Globus pallidus (tissue), 1 donor: ENCODE measurements at regions not wholly inside any gene's neighbourhood (a gene's known extent, or its start where the extent isn't known, plus 50 kb on each side); places are given as distances from the start of the nearest gene placed in this dataset.

ENCODE experiments used
- DNase-seq: peaks from one replicate; pipeline ENCODE4 v3.0.0-alpha.2; 2015; ENCODE audit warnings: low spot score

DNA sequence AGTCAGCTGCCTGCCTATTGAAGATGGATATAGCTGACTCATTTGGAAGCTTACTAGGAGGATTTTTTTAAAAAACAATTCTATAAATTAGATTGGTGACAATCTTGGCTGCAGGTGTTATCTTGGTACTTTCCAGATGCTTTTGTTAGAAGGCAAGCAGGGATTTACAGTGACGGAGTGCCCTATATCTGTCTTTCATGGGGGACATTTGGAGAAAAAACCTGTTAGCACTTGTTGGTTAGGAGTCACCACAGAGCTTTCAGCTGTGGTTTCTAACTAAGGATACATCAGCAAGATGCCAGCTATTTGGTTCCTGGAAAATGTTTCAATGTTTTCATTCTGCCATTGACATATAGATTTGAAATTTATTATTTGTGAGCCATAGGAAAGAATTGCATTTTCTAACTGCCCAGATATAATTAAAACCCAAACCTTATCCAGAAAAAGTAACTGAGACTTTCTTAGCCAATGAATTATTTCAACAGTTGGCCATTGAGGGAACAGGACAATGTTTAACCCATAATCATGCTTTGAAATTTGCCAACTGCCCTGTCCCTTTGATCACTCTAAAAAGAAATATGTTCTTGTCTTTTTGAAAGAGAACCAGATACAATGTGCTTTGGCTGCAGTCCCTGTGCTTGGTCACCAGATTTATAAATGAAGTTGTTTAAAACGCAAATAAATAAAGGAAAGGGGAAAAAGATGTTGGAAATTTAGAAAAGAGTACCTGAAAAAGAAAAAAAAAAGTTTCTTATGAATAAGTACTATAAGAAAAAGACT, 761.0 kb upstream of the CXADR start:
- DNase-seq, result peak; percentile 40

DNA sequence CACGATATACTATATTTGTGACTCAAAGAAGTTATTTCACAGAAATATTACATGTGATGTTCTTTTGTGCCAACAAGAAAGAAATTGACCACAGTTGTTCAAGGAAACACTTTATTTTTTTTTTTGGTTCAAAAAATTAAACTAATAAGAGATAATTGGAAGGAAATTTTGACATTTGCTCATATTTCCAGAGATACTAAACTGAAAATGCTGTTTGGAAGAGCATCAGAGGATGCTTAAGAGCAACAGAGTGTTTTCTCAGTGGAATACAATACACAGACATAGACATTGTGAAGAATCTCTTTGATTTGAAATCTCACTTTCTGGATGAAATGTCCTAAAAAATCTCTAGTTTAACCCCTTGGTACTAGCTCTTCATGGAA, 760.4 kb upstream of the CXADR start:
- no peak for DNase-seq

DNA sequence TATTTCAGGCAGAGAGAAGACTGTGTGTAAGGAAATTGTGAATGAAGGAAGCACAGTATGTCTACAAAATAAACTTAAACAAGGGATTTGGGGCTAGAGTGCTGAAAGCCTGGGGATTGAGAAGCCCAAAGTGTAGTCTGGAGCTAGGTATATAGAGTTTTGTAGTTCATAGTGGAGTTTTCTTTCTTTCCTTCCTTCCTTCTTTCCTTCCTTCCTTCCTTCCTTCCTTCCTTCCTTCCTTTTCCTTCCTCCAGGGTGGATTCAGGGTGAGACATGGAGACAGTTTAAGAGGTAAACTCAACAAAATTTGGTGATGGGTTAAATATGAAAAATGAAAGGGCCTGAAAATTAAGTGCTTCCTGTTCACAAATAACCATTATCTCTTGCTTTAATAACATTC, 757.8 kb upstream of the CXADR start:
- DNase-seq, result no peak

DNA sequence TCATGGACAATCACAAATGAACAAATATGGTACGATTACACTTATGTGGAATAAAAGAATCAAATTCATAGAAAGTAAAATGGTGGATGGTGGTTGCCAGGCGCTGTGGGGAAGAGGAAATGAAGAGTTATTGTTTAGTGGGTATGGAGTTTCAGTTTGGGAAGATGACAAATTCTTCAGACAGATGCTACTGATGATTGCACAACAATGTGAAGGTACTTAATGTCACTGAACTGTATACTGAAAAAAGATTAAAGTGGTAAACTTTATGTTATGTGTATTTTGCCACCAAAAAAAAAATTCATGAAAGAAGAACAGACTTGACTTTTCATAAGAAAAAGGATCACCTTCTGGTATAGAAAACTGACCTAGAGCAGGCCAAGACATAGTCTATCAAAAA, 745.6 kb upstream of the CXADR start:
- DNase-seq, result no peak

DNA sequence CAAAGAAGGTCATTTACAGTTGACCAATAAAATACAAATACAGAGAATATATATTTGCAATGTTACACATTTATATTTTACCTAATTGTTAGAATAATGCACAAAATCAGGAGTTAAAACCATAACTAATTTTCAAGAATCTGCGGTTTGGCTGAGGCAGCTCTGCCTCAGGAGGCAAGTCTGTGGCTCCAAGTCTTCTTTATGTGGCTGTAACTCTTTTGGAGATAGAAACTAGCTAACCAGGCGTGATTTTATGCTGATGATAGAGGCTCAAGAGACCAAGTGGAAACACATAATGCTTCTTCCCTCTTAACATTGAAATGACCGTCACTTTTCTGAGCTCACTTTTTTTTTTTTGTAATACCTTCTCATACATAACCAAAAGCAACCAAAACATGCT, 744.7 kb upstream of the CXADR start:
- no peak for DNase-seq

DNA sequence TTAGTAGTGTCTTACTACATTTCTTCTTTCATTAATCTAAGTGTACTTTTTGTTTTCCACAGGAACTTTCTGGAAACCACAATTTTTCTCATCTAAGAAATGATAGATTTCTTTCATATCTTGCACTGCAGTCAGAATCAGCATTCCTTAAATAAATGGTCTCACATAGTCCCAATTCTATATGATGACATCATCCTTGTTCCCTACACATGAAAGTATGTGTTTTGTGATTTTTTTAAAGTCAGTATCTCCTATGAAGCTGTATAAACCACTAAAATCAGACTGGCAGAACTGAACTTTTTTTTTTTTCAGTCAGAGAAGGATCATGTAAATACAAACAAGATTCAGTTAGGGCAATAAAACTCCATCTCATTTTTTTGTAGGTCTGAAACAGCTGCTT, 742.6 kb upstream of the CXADR start:
- DNase-seq, result no peak

DNA sequence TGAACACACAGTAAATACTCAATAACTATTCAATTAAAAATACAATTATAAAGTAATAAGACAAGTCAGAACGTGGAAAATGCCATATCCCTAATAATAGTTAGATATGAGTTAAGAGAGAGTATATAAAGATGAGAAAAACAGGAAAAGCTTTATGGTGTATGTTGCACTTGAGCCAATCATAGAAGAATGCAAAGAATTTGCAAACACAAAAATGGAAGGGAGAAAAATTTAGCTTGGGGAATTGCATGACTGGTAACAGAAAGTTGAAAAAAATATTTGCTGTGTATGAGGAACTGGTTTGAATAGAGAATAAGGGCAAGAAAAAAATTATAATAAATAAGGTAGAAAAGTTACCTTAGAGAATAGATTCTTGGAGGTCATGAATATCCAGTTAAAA, 739.6 kb upstream of the CXADR start:
- DNase-seq, result no peak

DNA sequence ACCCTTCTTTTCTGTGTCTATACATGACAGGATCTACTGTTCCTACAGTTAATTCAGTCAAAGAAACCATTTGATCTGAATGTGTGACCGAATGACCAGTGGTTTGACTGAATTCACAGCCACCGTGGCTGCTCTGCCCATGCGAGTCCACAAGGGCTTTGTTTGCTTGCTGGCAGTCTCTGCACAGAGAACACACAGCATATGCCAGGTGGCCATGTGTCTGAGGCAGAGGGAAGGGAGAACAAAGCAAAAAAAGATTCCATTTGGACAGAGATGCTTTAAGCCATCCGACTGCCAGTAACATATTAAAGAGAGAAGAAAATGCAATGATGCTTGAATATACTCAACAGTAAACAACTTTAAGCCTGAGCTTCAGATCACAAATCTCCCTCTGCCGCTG, 737.8 kb upstream of the CXADR start:
- DNase-seq, result peak; percentile 73

DNA sequence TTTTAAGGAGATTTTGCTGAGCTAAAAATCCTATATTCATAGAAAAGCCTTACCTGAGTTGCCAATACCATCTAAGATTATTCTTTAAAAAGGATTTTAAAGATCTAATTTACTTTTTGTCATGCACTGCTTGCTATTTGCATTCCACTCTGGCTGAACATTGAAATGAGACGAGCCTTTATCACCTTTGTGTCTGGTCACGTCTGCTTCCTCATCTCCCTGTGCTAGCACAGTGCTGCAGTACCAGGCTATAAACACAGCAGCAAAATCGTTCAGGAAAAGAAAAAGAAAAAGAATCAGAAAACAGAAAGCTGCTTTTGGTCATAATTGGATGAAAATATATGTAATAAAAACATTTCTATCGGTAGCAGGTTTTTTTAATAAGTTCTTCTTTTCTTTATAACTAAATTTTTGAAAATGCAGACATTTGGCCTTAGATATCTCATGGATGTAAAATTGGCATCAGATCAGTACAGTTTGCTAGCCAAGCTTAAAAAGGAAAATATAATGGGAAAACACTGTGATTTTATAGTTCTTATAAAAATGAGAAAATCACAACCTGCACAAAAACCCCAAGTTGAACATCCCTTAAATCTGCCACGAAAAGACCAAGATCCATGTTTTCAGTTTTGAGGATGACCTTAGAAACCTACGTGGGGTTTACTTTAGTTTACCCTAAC, 735.7 kb upstream of the CXADR start:
- no peak for DNase-seq

DNA sequence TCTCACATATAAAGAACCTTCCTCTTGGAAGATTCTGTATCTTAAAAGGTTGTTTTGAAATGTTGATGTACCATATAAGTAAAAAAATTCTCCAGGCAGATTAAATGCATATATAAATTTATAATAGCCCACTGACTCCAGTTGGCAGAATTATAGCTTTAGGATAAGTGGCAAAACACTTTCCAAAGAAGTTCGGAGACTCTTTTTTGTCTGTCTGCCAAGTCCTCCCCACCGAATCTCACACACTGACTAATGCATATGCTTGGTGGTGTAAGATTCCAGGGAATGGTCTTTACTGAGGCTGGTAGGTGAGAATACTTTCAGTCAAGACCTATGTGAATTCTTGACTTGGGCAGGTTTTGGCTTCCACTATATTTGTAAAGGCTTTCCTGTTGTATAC, 724.3 kb upstream of the CXADR start:
- DNase-seq, result no peak

DNA sequence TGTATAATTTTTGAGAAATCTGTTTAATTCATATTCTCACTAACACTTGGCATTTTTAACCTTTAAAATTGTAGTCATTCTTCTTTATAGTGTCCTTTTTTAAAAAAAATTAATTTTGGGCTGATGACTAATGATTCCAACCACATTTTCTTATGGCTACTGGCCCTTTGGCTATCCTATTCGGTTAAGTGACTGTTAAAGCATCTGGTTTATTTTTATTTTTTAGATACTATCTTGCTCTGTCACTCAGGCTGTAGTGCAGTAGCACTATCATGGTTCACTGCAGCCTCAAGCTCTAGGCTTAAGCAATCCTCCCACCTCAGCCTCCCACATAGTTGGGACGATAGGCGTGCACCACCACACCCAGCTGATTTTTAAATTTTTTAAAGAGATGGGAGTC, 723.2 kb upstream of the CXADR start:
- DNase-seq, result no peak

DNA sequence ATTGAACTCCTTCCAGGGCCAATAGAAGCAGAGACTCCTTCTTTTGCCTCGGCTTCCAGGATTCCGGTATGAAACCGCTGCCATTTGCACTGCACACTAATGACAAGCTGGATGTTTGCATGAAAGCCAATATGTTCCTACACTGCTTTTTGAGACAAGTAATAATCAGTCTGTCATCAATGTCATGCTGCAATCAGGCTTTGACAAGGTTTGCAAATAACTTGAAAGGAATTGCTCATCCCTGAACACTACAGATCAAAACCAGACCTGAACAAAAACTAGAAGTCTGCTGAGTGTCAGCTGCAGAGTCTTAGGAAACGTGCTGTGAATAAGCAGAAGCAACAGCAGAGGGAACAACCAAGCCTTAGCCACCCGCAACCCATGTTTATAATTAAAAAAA, 720.7 kb upstream of the CXADR start:
- DNase-seq, result peak; percentile 16

DNA sequence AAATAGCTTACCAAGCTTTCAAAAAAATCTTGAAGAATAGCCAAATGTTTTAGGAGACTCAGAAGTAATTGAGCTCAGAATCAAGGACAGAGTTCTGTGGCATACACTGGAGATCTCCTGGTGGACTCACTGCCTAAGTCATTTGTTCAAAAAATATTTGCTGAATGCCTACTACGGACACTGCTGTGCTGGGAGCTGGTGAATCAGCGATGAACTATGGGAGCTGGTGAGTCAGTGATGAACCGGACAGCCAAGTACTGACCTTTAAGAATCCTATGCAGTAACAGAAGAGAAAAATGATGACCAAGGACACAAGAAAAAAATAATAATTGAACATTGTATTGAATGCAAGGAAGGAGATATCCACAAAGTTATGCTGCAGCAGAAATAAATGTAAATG, 717.9 kb upstream of the CXADR start:
- DNase-seq, result no peak

DNA sequence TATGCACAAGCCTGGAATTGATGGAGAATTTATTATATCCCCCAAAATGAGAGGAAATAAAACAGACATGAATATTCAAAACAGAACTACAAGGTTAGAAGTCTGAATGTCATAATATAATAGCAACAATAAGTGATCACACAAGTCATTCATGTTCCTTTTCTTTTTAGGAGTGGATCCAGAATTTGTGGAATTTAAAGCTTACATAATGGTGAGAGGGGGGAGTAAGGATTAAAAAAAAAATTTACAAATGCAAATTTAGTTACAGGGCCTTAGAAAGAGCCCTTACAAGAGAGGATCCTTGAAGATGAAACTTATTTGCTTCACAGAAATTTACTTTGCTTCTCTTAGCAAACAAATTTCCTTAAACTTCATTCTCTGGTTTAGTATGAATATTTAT, 716.1 kb upstream of the CXADR start:
- DNase-seq, result no peak

DNA sequence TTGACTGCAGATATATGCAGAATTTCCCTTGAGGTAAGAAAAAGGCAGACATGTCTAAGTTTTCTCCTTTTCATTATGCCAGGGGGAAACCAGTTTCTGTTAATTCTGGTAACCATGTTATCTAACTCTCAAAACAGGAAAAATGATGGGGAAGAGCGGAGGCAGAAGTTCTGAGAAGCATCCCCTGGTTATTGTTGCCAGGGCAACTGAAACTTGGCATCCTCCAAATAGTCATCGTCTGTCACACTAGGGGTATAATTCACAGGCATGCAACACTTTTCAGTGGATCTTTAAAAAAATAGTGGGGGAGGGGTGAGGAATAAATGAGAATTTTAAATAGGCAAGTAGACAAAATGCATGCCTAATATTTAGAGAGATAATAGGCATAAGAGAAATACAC, 715.3 kb upstream of the CXADR start:
- DNase-seq, result no peak

DNA sequence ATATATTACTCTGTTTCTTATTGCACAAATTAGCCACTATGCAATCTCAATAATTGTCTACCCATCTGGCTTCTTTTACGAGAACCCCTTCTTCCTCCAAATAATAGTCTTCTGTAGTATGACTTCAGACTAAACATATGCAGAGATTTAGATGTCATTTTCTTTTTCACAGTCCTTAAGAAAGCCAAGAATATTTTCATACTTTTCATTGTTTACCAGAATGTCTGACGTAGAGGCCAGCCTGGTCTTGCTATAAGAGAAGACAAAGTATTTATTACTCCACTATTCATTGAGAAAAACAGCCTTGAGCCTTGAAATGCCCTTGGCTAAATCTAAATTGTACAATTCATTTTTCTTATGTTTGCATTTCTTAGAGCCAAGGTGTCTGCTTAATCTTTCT, 714.9 kb upstream of the CXADR start:
- no peak for DNase-seq

DNA sequence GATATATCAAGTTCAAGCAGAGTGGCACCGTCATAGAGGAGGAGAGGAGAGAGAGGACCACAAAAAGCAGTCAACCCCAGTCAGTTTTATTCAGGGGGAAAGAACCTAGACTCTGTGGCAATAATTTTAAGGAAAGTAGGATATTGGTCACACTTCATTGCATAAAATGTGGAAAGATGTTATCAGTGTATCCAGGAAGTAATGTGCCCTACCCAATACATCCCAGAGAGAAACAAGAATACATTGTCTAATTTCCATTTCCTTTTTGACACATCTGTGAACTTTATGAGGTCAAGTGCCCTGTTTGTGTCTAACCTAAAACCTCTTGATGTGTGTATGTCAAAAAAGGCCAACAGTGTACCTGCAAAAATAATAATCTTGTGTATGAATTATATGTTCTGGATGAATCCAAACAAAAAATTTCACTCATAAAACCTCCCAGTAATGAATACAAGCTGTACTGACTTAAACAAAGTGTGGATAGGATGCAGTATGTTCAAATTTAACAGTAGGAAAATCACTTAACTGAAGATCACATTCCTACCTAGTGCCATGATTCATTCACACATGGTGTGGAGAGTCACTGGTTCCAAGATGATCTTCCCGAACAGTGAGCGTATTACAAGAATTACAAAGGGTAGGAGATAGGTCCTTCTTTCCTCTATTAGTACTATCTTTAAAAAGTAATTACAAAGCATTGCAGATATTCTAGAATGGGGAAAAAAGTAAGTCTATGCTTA, 712.1 kb upstream of the CXADR start:
- no peak for DNase-seq

DNA sequence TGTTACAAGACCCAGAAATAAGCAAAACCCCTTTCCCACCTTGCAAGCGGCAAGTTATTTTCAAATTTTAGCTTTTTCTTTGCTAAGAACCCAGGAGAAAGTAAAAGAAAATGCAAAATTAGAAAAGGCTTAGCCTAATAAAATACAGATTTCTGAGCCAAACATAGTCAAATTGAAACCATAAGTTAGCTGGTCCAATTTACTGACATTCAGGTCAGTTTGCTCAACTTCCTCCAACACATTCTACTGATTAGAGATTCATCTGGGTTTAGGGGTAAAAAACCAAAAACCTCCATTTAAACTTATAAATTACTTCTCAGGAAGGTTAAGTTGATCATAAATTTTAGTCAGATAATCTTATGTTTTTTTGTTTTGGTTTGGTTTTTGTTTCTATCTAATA, 701.8 kb upstream of the CXADR start:
- DNase-seq, result no peak

DNA sequence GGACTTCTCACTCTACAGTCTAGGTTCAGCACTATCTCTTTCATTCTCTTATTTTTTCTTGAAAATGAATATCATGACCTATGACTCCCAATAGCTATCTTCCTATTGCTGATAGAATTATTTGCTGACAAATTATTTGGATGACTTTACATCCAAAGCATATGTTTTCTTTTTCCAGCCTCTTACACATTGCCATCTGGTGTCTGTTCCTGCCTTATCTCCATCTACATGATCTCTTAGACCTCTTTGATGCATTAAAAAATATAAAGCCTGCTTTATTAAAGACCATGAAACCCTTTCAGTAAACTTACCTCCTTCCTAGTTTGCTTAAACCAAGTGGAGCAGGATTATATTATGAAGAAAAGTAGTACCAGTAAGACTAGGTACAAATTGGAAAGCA, 700.9 kb upstream of the CXADR start:
- no peak for DNase-seq

DNA sequence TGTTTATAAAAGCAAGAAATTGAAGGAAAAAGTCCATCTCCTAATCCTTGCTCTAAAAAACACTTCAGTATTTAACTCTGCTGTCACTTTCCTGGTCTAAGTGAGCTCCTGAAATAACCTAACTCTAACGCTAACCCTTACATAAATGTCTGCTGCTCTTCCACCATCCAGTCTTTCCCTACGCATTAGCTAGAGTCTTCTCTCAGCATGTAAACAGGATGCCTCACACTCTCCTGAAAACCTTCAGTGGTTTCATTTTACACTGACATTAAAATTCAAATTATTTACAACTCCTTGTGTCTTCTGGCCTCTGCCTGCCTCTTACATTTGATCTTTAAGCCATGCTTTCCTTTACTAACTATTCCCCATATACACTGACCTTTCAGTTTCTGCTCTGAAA, 697.6 kb upstream of the CXADR start:
- DNase-seq, result no peak

DNA sequence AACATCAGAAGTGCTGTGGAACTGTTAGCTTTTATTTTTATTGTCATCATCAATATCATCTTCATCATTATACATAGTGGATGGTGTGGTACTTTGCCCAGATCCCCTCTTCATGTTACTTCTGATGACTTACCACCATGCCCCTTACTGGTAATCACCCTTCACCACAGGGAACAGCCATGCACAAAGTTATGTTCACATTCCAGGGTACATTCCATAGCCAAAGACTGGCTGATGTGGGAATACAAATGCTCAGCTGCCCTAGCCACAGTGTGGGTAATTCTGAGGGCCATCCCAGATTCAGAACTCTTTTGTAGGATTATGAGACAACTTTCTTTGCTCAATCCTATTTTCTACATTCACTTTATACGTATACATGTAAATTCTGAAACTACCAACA, 691.3 kb upstream of the CXADR start:
- no peak for DNase-seq

DNA sequence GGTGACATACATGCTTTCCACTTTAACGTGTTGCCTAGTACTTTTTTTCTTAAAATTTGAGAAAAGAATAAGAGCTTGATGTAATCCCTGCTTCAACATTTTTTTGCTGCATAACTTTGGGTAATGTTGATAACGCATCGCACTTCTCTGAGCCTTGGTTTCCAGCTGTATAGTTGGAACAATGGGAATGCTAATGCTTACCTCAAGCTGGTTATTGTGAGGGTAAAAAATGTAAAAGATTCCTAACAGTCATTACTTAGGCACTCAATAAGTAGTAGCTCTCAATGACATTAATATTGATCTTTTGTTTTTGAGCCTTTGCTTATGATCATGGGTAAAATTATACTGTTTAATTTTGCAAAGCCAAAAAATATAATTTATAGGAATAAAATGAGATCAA, 683.3 kb upstream of the CXADR start:
- no peak for DNase-seq

DNA sequence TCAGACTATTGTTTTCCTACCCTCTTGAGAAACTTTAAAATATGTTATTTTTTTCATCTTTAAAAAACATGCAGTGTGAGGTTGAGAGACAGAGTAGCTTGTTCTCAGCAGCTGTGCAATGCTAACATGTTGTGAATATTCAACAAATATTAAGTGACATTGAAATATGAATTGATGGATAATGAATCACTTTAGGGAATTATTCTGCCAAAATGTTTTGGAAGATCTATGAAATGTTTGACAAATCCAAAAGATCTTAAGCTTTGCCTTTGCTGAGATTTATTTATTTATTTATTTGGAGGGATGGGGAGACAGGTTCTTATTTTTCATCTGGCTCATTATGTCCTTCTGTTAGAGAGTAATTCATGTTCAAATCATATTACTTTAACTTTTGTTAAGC, 680.1 kb upstream of the CXADR start:
- DNase-seq, result no peak
